Karpas-422 (cell line): ENCODE measurements at regions not wholly inside any gene's neighbourhood (a gene's known extent, or its start where the extent isn't known, plus 50 kb on each side); places are given as distances from the start of the nearest gene placed in this dataset.
"Not testable (repeated sequence)": the region's sequence is repeated elsewhere in the genome, so short reads cannot be mapped to it uniquely, and the experiment has no call there.

ENCODE experiments used
- DNase-seq: peaks from one replicate; pipeline ENCODE4 v3.0.0-alpha.2; 2015
- H2AFZ ChIP-seq: fragments of 200-600 bp; sonication (generic); 2 replicates; pipeline ENCODE4 v1.6.1; 2014; ENCODE audit warnings: antibody characterized with exemption, low read length, mixed read lengths
- H3K27ac ChIP-seq: fragments of 200-600 bp; sonication (generic); 2 replicates; pipeline ENCODE4 v1.5.1; 2014; ENCODE audit warnings: mild to moderate bottlenecking, low read length, moderate library complexity
- H3K27me3 ChIP-seq: fragments of 200-600 bp; sonication (generic); 2 replicates; pipeline ENCODE4 v1.6.1; 2014; ENCODE audit warnings: low read length, mixed read lengths
- H3K36me3 ChIP-seq: fragments of 200-600 bp; sonication (generic); 2 replicates; pipeline ENCODE4 v1.6.1; 2014; ENCODE audit warnings: low read length, mixed read lengths; ENCODE audit not compliant: insufficient read depth
- H3K4me1 ChIP-seq: fragments of 200-600 bp; sonication (generic); 2 replicates; pipeline ENCODE4 v1.6.1; 2014; ENCODE audit warnings: mild to moderate bottlenecking, low read length, mixed read lengths
- H3K4me2 ChIP-seq: fragments of 200-600 bp; sonication (generic); 2 replicates; pipeline ENCODE4 v1.6.1; 2014; ENCODE audit warnings: low read length, low read depth, mild to moderate bottlenecking; ENCODE audit not compliant: poor library complexity, severe bottlenecking
- H3K4me3 ChIP-seq: fragments of 200-600 bp; sonication (generic); 2 replicates; pipeline ENCODE4 v1.5.1; 2014; ENCODE audit warnings: mild to moderate bottlenecking, antibody characterized with exemption, low read length, mixed read lengths
- H3K79me2 ChIP-seq: fragments of 200-600 bp; sonication (generic); 2 replicates; pipeline ENCODE4 v1.6.1; 2014; ENCODE audit warnings: mild to moderate bottlenecking, low read length, mixed read lengths
- H3K9ac ChIP-seq: fragments of 200-600 bp; sonication (generic); 2 replicates; pipeline ENCODE4 v1.6.0; 2014; ENCODE audit warnings: low read length
- H3K9me2 ChIP-seq: fragments of 200-600 bp; sonication (generic), shearing (Covaris generic); replicated peaks from 2 replicates; pipeline ENCODE4 v1.6.0; 2014; ENCODE audit warnings: mild to moderate bottlenecking, low read length, moderate library complexity; ENCODE audit not compliant: insufficient read depth
- H3K9me3 ChIP-seq: fragments of 300-700, 200-600 bp; sonication (generic); 2 replicates; pipeline ENCODE4 v1.6.1; 2014; ENCODE audit warnings: low read length, mixed read lengths
- H4K20me1 ChIP-seq: fragments of 200-600 bp; sonication (generic); 2 replicates; pipeline ENCODE4 v1.6.1; 2014; ENCODE audit warnings: mild to moderate bottlenecking, antibody characterized with exemption, low read length, low read depth; ENCODE audit not compliant: insufficient read depth

DNA sequence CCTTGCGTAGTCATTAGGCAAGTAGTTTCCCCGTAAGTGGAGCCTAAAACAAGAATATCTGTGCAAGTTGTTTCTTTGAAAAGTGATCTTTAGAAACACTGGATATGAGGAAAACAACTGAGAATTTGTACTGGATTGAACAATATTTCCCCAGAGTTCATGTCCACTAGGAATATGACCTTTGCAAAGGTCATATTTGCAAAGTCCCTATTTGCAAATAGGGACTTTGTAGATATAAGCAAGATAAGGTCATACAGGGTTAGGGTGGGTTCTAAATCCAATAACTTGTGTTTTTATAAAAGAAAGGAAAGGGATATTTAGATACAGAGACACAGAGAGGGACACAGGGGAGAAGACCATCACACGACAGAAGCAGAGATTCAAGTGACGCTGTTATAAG, 489.2 kb upstream of the ATXN8OS start:
- Histone ChIP-seq H3K27ac (no peak overlapping the region), H2AFZ (no peak overlapping the region), H3K4me1 (no peaks in the 10 kb centered on the region), H3K4me2 (no peak overlapping the region), H3K4me3 (no peak overlapping the region), H3K36me3 (no peaks in the 10 kb centered on the region), H4K20me1 (no peaks in the 10 kb centered on the region), H3K9me3 (no peaks in the 10 kb centered on the region), H3K27me3 (no peaks in the 10 kb centered on the region), H3K9me2 (no peaks in the 10 kb centered on the region), H3K79me2 (no peaks in the 10 kb centered on the region), H3K9ac (no peak overlapping the region)
- DNase-seq: no peak

DNA sequence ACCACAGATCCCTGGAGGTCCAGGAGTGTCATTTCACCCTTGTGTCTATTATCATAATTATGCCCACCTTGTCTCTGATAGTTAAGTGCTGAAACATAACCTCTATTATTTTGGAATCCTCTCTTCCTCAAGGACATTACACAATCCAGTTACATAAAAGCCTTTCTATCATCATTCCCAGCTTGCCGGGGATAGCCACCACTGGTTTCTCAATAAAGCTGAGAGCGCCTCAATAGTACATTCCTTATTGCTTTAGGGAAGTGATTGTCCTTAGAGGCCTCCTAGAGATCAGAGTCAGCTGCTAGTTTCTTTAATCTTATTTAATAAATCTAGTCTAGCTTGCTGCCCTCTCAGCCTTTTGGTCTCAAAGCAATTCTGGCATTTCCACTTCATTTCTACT, 490.0 kb upstream of the ATXN8OS start:
- Histone ChIP-seq H3K9me3 (no peaks in the 10 kb centered on the region), H3K36me3 (no peaks in the 10 kb centered on the region), H3K79me2 (no peaks in the 10 kb centered on the region), H3K27me3 (no peaks in the 10 kb centered on the region), H3K4me2 (no peak overlapping the region), H3K27ac (no peak overlapping the region), H4K20me1 (no peaks in the 10 kb centered on the region), H3K9ac (no peak overlapping the region), H3K4me3 (no peak overlapping the region), H2AFZ (no peak overlapping the region), H3K4me1 (no peaks in the 10 kb centered on the region), H3K9me2 (no peaks in the 10 kb centered on the region)
- DNase-seq: no peak

DNA sequence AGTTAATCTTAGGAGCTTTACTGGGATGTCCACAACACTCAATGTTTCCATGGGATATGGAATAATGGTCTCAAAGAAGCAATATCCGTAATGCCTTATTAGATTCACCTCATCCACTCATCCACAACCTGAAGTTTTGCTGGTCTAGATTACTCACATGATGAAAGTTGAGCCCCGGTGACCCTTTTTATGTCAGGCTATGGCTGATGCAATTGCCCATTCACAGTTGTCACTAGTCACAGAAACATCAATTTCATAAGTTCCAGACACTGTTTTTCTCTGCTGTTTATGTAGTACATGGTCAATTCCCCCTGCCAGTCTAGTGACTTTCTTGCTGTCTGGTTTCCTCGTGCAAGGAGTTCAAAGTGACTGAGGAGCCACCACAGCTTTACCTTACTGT, 491.2 kb upstream of the ATXN8OS start:
- Histone ChIP-seq H3K79me2 (no peaks in the 10 kb centered on the region), H4K20me1 (no peaks in the 10 kb centered on the region), H3K4me1 (no peaks in the 10 kb centered on the region), H3K9ac (no peak overlapping the region), H3K27ac (no peak overlapping the region), H3K9me3 (no peaks in the 10 kb centered on the region), H3K36me3 (no peaks in the 10 kb centered on the region), H3K9me2 (no peaks in the 10 kb centered on the region), H2AFZ (no peak overlapping the region), H3K27me3 (no peaks in the 10 kb centered on the region), H3K4me3 (no peak overlapping the region), H3K4me2 (no peak overlapping the region)
- no peak for DNase-seq

DNA sequence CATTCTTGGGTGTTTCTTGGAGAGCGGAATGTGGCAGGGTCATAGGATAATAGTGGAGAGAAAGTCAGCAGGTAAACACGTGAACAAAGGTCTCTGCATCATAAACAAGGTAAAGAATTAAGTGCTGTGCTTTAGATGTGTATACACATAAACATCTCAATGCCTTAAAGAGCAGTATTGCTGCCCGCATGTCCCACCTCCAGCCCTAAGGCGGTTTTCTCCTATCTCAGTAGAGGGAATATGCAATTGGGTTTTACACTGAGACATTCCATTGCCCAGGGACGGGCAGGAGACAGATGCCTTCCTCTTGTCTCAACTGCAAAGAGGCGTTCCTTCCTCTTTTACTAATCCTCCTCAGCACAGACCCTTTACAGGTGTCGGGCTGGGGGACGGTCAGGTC, 492.6 kb upstream of the ATXN8OS start:
- H3K9ac ChIP-seq, H4K20me1 ChIP-seq, H3K27me3 ChIP-seq, H3K4me2 ChIP-seq, H2AFZ ChIP-seq, H3K4me1 ChIP-seq, H3K9me3 ChIP-seq, H3K36me3 ChIP-seq, H3K4me3 ChIP-seq, DNase-seq, H3K79me2 ChIP-seq, H3K27ac ChIP-seq, H3K9me2 ChIP-seq: not testable (repeated sequence)

DNA sequence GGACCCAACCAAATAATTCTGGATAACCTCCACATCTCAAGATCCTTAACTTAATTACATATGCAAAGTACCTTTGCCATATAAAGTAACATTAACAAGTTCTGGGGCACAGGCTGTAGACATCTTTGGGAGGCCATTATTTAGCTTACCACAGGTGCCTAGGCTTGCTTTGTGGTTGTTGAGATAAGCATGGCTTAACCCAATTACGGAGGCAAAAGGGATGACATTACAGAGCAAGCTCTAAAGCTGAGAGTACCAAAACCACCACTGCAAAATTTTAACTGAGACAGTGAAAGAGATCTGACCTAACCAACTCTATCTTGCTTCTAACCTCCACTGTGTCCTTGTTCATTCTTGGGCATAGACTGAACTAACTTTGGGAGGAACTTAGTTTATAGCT, 502.9 kb upstream of the ATXN8OS start:
- H3K4me3 ChIP-seq: no peak overlapping the region
- no peak overlapping the region for H3K4me2 ChIP-seq
- H3K27me3 ChIP-seq: 0 out of 2 replicates have a peak, but pooled peaks cover 2% of the 10 kb centered on the region
- no peak for DNase-seq
- H4K20me1 ChIP-seq: no peaks in the 10 kb centered on the region
- no peaks in the 10 kb centered on the region for H3K36me3 ChIP-seq
- H3K9me3 ChIP-seq: no peaks in the 10 kb centered on the region
- H3K9me2 ChIP-seq: no peaks in the 10 kb centered on the region
- H3K4me1 ChIP-seq: no peaks in the 10 kb centered on the region
- H3K79me2 ChIP-seq: no peaks in the 10 kb centered on the region
- H2AFZ ChIP-seq: no peak overlapping the region
- H3K9ac ChIP-seq: no peak overlapping the region
- no peak overlapping the region for H3K27ac ChIP-seq

DNA sequence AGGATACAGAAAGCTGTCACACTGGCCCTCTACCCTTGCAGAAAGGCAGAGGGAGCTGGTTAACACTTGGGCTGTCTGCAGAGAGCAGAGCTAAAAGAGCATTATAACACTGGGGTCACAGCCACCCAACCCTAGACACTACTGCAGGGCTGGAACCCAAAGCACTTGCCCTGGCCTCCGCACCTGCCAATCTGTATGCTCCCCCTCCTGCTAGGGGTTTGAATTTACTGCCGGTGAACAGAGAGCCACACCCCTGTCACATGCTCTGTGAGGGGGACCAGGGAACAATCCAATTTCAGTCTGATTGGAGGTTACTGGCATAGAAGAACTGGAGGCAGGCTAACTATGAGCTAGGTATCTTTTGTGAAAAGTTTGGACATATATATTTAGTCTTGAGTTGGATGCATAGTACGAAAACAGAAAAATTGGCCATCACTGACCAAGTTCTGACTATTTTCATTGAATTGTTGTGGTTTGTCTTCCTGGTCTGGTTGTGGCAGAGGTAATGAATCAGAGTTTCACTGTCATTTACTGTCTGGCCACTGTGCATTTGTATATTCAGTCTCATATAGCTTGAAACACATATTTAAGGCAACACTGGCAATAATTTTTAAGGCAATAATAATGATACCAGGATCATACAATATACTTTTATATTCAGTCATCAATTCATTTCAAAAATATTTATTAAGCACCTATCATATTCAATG, 504.3 kb upstream of the ATXN8OS start:
- Histone ChIP-seq H3K79me2 (no peaks in the 10 kb centered on the region), H4K20me1 (no peaks in the 10 kb centered on the region), H3K27ac (no peak overlapping the region)

DNA sequence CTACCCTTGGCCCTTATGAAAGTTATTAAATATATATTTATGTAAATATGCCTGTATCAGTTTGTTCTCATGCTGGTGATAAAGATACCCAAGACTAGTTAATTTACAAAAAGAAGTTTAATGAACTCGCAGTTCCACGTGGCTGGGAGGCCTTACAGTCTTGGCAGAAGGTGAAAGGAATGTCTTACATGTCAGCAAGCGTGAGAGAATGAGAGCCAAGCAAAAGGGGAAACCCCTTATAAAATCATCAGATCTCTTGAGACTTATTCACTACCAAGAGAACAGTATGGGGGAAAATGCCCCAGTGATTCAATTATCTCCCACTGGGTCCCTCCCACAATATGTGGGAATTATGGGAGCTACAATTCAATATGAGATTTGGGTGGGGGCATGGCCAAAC, 506.0 kb upstream of the ATXN8OS start:
- Histone ChIP-seq H3K9me2 (no peaks in the 10 kb centered on the region), H3K79me2 (no peaks in the 10 kb centered on the region), H3K27ac (no peak overlapping the region), H3K9me3 (no peaks in the 10 kb centered on the region), H3K27me3 (0 out of 2 replicates have a peak, but pooled peaks cover 2% of the 10 kb centered on the region), H4K20me1 (no peaks in the 10 kb centered on the region), H3K4me2 (no peak overlapping the region), H2AFZ (no peak overlapping the region), H3K4me1 (no peaks in the 10 kb centered on the region), H3K9ac (no peak overlapping the region), H3K36me3 (no peaks in the 10 kb centered on the region), H3K4me3 (no peak overlapping the region)
- no peak for DNase-seq

More for the DNA sequence above, 504.3 kb upstream of the ATXN8OS start:
- Histone ChIP-seq H3K9me3 (no peaks in the 10 kb centered on the region), H3K9me2 (no peaks in the 10 kb centered on the region), H3K4me2 (no peak overlapping the region), H3K4me3 (no peak overlapping the region), H3K9ac (no peak overlapping the region), H3K4me1 (no peaks in the 10 kb centered on the region), H2AFZ (no peak overlapping the region), H3K27me3 (0 out of 2 replicates have a peak, but pooled peaks cover 2% of the 10 kb centered on the region), H3K36me3 (no peaks in the 10 kb centered on the region)
- no peak for DNase-seq

DNA sequence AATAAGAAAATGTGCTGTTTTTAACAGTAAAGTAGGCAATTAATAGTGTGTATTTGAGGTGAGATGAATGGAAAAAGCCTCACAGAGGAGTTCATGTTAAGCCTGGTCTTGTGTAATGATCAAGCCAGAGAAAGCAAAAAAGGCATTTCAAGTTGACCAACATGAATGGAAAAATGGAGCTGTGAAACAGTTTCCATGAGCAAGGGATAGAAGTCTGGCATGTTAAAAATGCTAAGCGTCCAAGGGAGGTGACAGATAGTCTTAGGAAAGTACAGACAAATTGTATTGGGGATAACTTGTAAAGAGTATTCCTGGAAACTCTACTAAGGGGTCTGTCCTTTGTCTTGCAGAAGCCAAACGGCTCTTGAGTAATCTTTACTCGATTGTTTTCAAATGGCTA, 506.8 kb upstream of the ATXN8OS start:
- no peak overlapping the region for H3K27ac ChIP-seq
- H4K20me1 ChIP-seq: no peaks in the 10 kb centered on the region
- H3K4me1 ChIP-seq: no peaks in the 10 kb centered on the region
- H3K9me3 ChIP-seq: no peaks in the 10 kb centered on the region
- no peaks in the 10 kb centered on the region for H3K27me3 ChIP-seq
- H3K4me2 ChIP-seq: no peak overlapping the region
- DNase-seq: no peak
- no peak overlapping the region for H3K4me3 ChIP-seq
- no peaks in the 10 kb centered on the region for H3K79me2 ChIP-seq
- H2AFZ ChIP-seq: no peak overlapping the region
- H3K36me3 ChIP-seq: no peaks in the 10 kb centered on the region
- no peak overlapping the region for H3K9ac ChIP-seq
- H3K9me2 ChIP-seq: no peaks in the 10 kb centered on the region
